ENCODE measurements at regions not wholly inside any gene's neighbourhood (a gene's known extent, or its start where the extent isn't known, plus 50 kb on each side); places are given as distances from the start of the nearest gene placed in this dataset.

DNA sequence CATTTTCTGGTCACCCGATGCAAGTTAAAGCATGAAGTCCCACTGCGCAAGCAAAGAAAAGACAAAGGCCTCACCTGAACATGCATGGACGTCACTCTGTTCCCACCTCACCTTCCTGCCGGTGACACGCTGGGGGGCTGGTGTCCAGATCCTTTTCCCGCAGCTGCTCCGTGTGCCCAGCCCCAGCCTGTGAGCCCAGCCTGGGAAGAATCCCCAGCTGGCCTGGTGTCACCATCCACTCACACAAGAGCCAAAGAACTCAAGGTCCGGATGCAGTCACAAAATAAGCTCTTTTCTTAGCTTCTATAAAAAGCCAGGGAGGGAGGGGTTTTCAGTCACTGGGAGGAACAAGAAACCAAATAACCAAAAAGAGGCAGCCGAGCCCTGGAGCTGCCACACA, 249.9 kb downstream of the COL4A1 start:
- TF ChIP-seq, protein P1, sequence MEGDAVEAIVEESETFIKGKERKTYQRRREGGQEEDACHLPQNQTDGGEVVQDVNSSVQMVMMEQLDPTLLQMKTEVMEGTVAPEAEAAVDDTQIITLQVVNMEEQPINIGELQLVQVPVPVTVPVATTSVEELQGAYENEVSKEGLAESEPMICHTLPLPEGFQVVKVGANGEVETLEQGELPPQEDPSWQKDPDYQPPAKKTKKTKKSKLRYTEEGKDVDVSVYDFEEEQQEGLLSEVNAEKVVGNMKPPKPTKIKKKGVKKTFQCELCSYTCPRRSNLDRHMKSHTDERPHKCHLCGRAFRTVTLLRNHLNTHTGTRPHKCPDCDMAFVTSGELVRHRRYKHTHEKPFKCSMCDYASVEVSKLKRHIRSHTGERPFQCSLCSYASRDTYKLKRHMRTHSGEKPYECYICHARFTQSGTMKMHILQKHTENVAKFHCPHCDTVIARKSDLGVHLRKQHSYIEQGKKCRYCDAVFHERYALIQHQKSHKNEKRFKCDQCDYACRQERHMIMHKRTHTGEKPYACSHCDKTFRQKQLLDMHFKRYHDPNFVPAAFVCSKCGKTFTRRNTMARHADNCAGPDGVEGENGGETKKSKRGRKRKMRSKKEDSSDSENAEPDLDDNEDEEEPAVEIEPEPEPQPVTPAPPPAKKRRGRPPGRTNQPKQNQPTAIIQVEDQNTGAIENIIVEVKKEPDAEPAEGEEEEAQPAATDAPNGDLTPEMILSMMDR (IDR thresholded peaks at IDR 0.05) = no peak
- TF ChIP-seq POLR2A (IDR thresholded peaks at IDR 0.05) = no peak

Measured in uterus (tissue), 2 donors.